ENCODE measurements at regions not wholly inside any gene's neighbourhood (a gene's known extent, or its start where the extent isn't known, plus 50 kb on each side); places are given as distances from the start of the nearest gene placed in this dataset.

- TF ChIP-seq CTCF (IDR thresholded peaks at IDR 0.05), result no peak
- no peak for TF ChIP-seq POLR2A (IDR thresholded peaks at IDR 0.05)
- no peak for TF ChIP-seq POLR2AphosphoS5 (IDR thresholded peaks at IDR 0.05)
Observed at GRCh38 chr15:56839641-56840040, 78.8 kb upstream of the TCF12 start.
